A549 (cell line): ENCODE measurements at regions not wholly inside any gene's neighbourhood (a gene's known extent, or its start where the extent isn't known, plus 50 kb on each side); places are given as distances from the start of the nearest gene placed in this dataset.
A peak's percentile ranks its signal among the peaks of the same experiment; 100 is the strongest.
"Not testable (repeated sequence)": the region's sequence is repeated elsewhere in the genome, so short reads cannot be mapped to it uniquely, and the experiment has no call there.

Experiments used
- ATAC-seq, 2 experiments: fragments of 200-7000 bp in 1 of 2; fragments of >200 bp in 1 of 2; cut with Nextera tagmentation in 1 of 2; cut with Tn5 transposase in 1 of 2; 3 replicates each; pipeline versions ENCODE4 v1.8.0 to v1.9.1; 2018 to 2020; ENCODE audit warnings: mild to moderate bottlenecking in 1 of 2, moderate library complexity in 1 of 2
- CTCF ChIA-PET: fragments of 300-600 bp; sonication (Branson Sonifier 250); formaldehyde crosslinking; extraction: SDS; loops from one replicate; lab custom pipeline; 2021; ENCODE audit warnings: antibody characterized with exemption, inconsistent platforms; lab: Yijun Ruan, JAX
- POLR2A ChIA-PET: fragments of 350-600 bp; formaldehyde crosslinking; extraction: SDS; loops from one replicate; lab custom pipeline; 2021; ENCODE audit warnings: antibody characterized with exemption, inconsistent platforms; lab: Yijun Ruan, JAX
- DNase-seq, 2 experiments: peaks; one replicate each; pipeline versions ENCODE4 v3.0.0 to v3.0.0-alpha.2; 2011 to 2016; ENCODE audit warnings: low read depth in 1 of 2, low spot score in 1 of 2
- FAIRE-seq: peaks from 2 replicates; lab custom pipeline; 2011; peaks lifted over from hg19 to GRCh38; lab: Jason Lieb, UNC
- H3K27ac ChIP-seq, 2 experiments: fragments of >200 bp; sonication (Bioruptor Twin); formaldehyde crosslinking; 3 replicates each; pipeline ENCODE4 v1.5.1; 2016 to 2017
- H3K4me1 ChIP-seq: fragments of >200 bp; sonication (Bioruptor Twin); formaldehyde crosslinking; 3 replicates; pipeline ENCODE4 v1.6.1; 2016
- H3K4me2 ChIP-seq: fragments of >200 bp; sonication (Bioruptor Twin); formaldehyde crosslinking; 3 replicates; pipeline ENCODE4 v1.6.1; 2016
- H3K4me3 ChIP-seq: fragments of >200 bp; sonication (Bioruptor Twin); formaldehyde crosslinking; 3 replicates; pipeline ENCODE4 v1.5.1; 2016
- H3K9me3 ChIP-seq: fragments of >200 bp; sonication (Bioruptor Twin); formaldehyde crosslinking; 3 replicates; pipeline ENCODE4 v1.6.1; 2016
- CHD2 ChIP-seq: fragments of 150-350 bp; IDR thresholded peaks from 2 replicates; pipeline ENCODE4 v1.6.1; 2014; ENCODE audit warnings: low read length; ENCODE audit not compliant: partially characterized antibody
- CTCF ChIP-seq: fragments of >200 bp; sonication (Bioruptor Twin); formaldehyde crosslinking; IDR thresholded peaks from 3 replicates; pipeline ENCODE4 v1.5.1; 2016
- E2F6 ChIP-seq: IDR thresholded peaks from 2 replicates; pipeline ENCODE4 v1.6.1; 2012; ENCODE audit warnings: low read depth, borderline replicate concordance
- EP300 ChIP-seq, 2 experiments: fragments of >200 bp; sonication (Bioruptor Twin); formaldehyde crosslinking; IDR thresholded peaks; 2 replicates in 1 of 2; 3 replicates in 1 of 2; pipeline ENCODE4 v1.6.1; 2016 to 2017
- FOSB ChIP-seq: fragments of 250-450 bp; sonication (Bioruptor Pico); IDR thresholded peaks from 2 replicates; pipeline ENCODE4 v1.5.0; 2020; ENCODE audit warnings: mild to moderate bottlenecking, moderate library complexity
- GATA3 ChIP-seq: IDR thresholded peaks from 2 replicates; pipeline ENCODE4 v1.6.1; 2012; ENCODE audit warnings: borderline replicate concordance
- HEYL ChIP-seq: fragments of 250-450 bp; sonication (Bioruptor Pico); IDR thresholded peaks from 2 replicates; pipeline ENCODE4 v1.8.0; 2021; ENCODE audit warnings: mild to moderate bottlenecking, moderate library complexity
- KDM5A ChIP-seq: fragments of 200-600 bp; sonication (generic); IDR thresholded peaks from 2 replicates; pipeline ENCODE4 v1.6.1; 2016; ENCODE audit warnings: antibody characterized with exemption, mild to moderate bottlenecking
- MAZ ChIP-seq: fragments of 150-350 bp; IDR thresholded peaks from 2 replicates; pipeline ENCODE4 v1.6.1; 2014; ENCODE audit warnings: antibody characterized with exemption, low read depth, low read length, borderline replicate concordance
- MYC ChIP-seq: IDR thresholded peaks from 2 replicates; pipeline ENCODE4 v1.6.1; 2012; ENCODE audit warnings: mild to moderate bottlenecking, inconsistent platforms, low read length, improper control_type of control experiment, borderline replicate concordance
- NFE2L2 ChIP-seq: fragments of 150-350 bp; conservative IDR thresholded peaks from 2 replicates; pipeline ENCODE4 v1.6.1; 2014; ENCODE audit warnings: low read length
- SREBF2 ChIP-seq: fragments of 450-650 bp; IDR thresholded peaks from 2 replicates; pipeline ENCODE4 v1.6.1; 2014; ENCODE audit warnings: mild to moderate bottlenecking, moderate library complexity
- TFCP2L1 ChIP-seq: fragments of 250-450 bp; sonication (Bioruptor Pico); IDR thresholded peaks from 2 replicates; pipeline ENCODE4 v1.5.0; 2021; ENCODE audit warnings: mild to moderate bottlenecking
- ZSCAN20 ChIP-seq: fragments of 250-450 bp; sonication (Bioruptor Pico); IDR thresholded peaks from 2 replicates; pipeline ENCODE4 v1.8.0; 2022; ENCODE audit warnings: mild to moderate bottlenecking, moderate library complexity
- WGBS: methylation state at CpG from one replicate; pipeline ENCODE4 v1.1.6; 2017; ENCODE audit errors: missing lambda C conversion rate; 5-methylcytosine and 5-hydroxymethylcytosine counted together

- ChIA-PET CTCF (no interaction called here), POLR2A (no interaction called here)
- H3K9me3 ChIP-seq = peaks cover 10% of the 10 kb centered on the region
- 83% methylated on average over 5 of the region's 5 CpGs for WGBS
- H3K4me2 ChIP-seq = no peak overlapping the region
- TF ChIP-seq NFE2L2 (0 out of 2 replicates have a peak, but pooled peaks have one; percentile 10), CTCF (no peak)
- DNase-seq (no peak), FAIRE-seq (no peak), ATAC-seq (no peak)
- H3K27ac ChIP-seq = peak overlapping the region in 1 of 2 experiments; percentile 75; a peak in 4 of 6 replicates
- H3K4me1 ChIP-seq = peaks cover 18% of the 10 kb centered on the region
- H3K4me3 ChIP-seq = no peak overlapping the region
These were observed 85.1 kb upstream of the KMT2C start for GRCh38 chr7:152520861-152521302.

- ChIA-PET CTCF (interaction anchor here (0.6 kb wide), 1 partner anchor 50 kb away, joined by 3 read pairs; no protein-coding TSS in a partner anchor), POLR2A (no interaction called here)
- ATAC-seq (no peak), DNase-seq (no peak), FAIRE-seq (no peak)
- H3K4me3 ChIP-seq = no peak overlapping the region
- 52% methylated on average over 4 of the region's 4 CpGs for WGBS
- TF ChIP-seq HEYL (no peak), FOSB (no peak), E2F6 (no peak), SREBF2 (no peak), MYC (no peak), EP300 (IDR thresholded peaks at IDR 0.05) (no peak)
- H3K4me1 ChIP-seq = peaks cover 18% of the 10 kb centered on the region
- no peak overlapping the region for H3K4me2 ChIP-seq
- peaks cover 10% of the 10 kb centered on the region for H3K9me3 ChIP-seq
- H3K27ac ChIP-seq = no peak overlapping the region
These were observed 83.5 kb upstream of the KMT2C start for GRCh38 chr7:152519290-152519689.

DNA sequence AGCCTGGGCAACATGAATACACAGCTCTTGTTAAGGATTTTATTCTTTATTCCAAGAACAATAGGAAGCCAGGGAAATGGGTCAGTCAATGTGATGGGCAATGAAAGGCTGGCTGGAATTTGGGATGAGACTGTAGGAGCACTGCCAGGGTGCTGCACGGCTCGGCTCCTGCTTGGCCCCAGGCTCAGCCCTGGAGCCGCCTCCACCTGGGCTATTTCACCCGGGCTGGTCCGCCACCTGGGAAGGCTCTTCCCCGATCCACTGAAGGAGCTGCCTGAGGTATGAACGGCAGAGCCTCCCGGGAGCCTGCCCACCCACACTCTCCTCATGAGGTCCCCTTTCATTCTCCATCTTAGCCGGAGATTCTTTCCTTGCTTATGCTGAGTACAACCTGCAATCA, 80.4 kb upstream of the KMT2C start:
- peaks cover 4% of the 10 kb centered on the region; the same call in 2 of the 3 replicates for H3K4me1 ChIP-seq
- CTCF ChIA-PET = interaction anchor here (0.6 to 0.8 kb wide), 2 partner anchors 30 to 80 kb away, joined by 3 to 4 read pairs; no protein-coding TSS in a partner anchor
- FAIRE-seq = no peak
- no peak overlapping the region for H3K4me3 ChIP-seq
- no peak overlapping the region for H3K4me2 ChIP-seq
- 92% methylated on average over 9 of the region's 9 CpGs for WGBS
- DNase-seq = no peak
- POLR2A ChIA-PET = no interaction called here
- H3K9me3 ChIP-seq = peaks cover 10% of the 10 kb centered on the region
- no peak for TF ChIP-seq MAZ
- no peak for TF ChIP-seq ZSCAN20 (CRISPR knock-in tag)
- TF ChIP-seq GATA3 = no peak
- no peak for TF ChIP-seq KDM5A
- TF ChIP-seq TFCP2L1 (CRISPR knock-in tag) = no peak
- no peak for TF ChIP-seq CHD2
- no peak for TF ChIP-seq CTCF
- H3K27ac ChIP-seq = no peak overlapping the region
- ATAC-seq = no peak

DNA sequence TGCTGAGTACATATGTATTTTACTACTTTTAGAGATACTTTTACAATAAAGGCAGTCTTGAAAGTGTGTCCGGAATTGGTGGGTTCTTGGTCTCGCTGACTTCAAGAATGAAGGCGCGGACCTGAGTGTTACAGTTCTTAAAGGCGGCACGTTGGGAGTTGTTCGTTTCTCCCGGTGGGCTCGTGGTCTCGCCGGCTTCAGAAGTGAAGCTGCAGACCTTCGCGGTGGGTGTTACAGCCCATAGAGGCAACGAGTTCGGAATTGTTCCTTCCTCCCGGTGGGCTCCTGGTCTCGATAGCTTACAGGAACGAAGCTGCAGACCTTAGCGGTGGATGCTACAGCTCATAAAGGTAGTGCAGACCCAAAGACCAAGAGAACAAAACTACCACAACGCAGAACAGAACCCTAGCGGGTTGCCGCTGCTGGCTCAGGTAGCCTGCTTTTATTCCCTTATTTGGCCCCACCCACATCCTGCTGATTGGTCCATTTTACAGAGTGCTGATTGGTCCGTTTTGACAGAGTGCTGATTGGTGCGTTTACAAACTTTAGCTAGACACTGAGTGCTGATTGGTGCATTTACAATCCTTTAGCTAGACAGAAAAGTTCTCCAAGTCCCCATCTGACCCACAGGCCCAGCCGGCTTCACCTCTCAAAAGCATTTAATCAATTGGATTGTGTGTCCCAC, 79.6 kb upstream of the KMT2C start:
- DNase-seq, H3K4me1 ChIP-seq, ATAC-seq, POLR2A ChIA-PET, H3K9me3 ChIP-seq, H3K27ac ChIP-seq, FAIRE-seq, H3K4me2 ChIP-seq, H3K4me3 ChIP-seq: not testable (repeated sequence)
- CTCF ChIA-PET = interaction anchor here (0.7 kb wide), 1 partner anchor 128 kb away, joined by 3 read pairs; no protein-coding TSS in a partner anchor
- WGBS = 83% methylated on average over 25 of the region's 25 CpGs
